Gastrocnemius medialis (tissue), 4 donors: ENCODE measurements at regions not wholly inside any gene's neighbourhood (a gene's known extent, or its start where the extent isn't known, plus 50 kb on each side); places are given as distances from the start of the nearest gene placed in this dataset.

Source experiments
- CTCF ChIP-seq, 5 experiments: fragments of 450-650 bp in 3 of 5; fragments of 200-600 bp in 2 of 5; sonication (generic) in 2 of 5; IDR thresholded peaks in 4 of 5; conservative IDR thresholded peaks in 1 of 5; 1 replicate in 4 of 5; 2 replicates in 1 of 5; pipeline ENCODE4 v1.5.1; 2016 to 2019; ENCODE audit warnings: antibody characterized with exemption in 5 of 5, mild to moderate bottlenecking in 3 of 5, moderate library complexity in 3 of 5
- POLR2A ChIP-seq, 2 donors: fragments of 450-650 bp; IDR thresholded peaks; one replicate each; pipeline ENCODE4 v1.6.1; 2017; ENCODE audit warnings: antibody characterized with exemption in 2 of 2, mild to moderate bottlenecking in 2 of 2, moderate library complexity in 2 of 2

GRCh38 chr10:2119316-2119715 lies 382.0 kb upstream of the ADARB2 start:
- TF ChIP-seq POLR2A (IDR thresholded peaks at IDR 0.05) (no peak), CTCF (IDR thresholded peaks at IDR 0.05 in 4 of 5, conservative IDR thresholded peaks at IDR 0.05 in 1 of 5) (no peak)
